Gastroesophageal sphincter (tissue), 4 donors: ENCODE measurements at regions not wholly inside any gene's neighbourhood (a gene's known extent, or its start where the extent isn't known, plus 50 kb on each side); places are given as distances from the start of the nearest gene placed in this dataset.
"Not testable (repeated sequence)": the region's sequence is repeated elsewhere in the genome, so short reads cannot be mapped to it uniquely, and the experiment has no call there.

ENCODE experiments used
- ATAC-seq: fragments of 150-250 bp; one replicate; pipeline ENCODE4 v1.9.1; 2016; ENCODE audit warnings: mild to moderate bottlenecking, moderate library complexity
- H3K27ac ChIP-seq, 4 donors: fragments of 200-600 bp; sonication (generic) in 3 of 4; 1 replicate in 3 of 4; 2 replicates in 1 of 4; pipeline ENCODE4 v1.5.1; 2016 to 2019
- H3K27me3 ChIP-seq: fragments of 200-600 bp; sonication (generic); one replicate; pipeline ENCODE4 v1.5.1; 2019
- H3K36me3 ChIP-seq, 2 donors: fragments of 200-600 bp; sonication (generic); one replicate each; pipeline ENCODE4 v1.5.1; 2019; ENCODE audit warnings: control low read depth in 1 of 2
- H3K4me1 ChIP-seq, 3 donors: fragments of 200-600 bp; sonication (generic); 1 replicate in 2 of 3; 2 replicates in 1 of 3; pipeline ENCODE4 v1.5.1; 2016 to 2019; ENCODE audit warnings: control low read depth in 2 of 3
- H3K4me3 ChIP-seq, 2 donors: fragments of 200-600 bp; sonication (generic); one replicate each; pipeline ENCODE4 v1.5.1; 2019; ENCODE audit warnings: mild to moderate bottlenecking in 1 of 2, moderate library complexity in 1 of 2
- H3K9me3 ChIP-seq, 3 donors: fragments of 200-600 bp; sonication (generic); one replicate each; pipeline ENCODE4 v1.5.1; 2017 to 2019; ENCODE audit warnings: control low read depth in 2 of 3
- EP300 ChIP-seq: sonication (generic); formaldehyde crosslinking; IDR thresholded peaks from one replicate; pipeline ENCODE4 v1.6.1; 2017; ENCODE audit warnings: antibody characterized with exemption, mild to moderate bottlenecking
- POLR2A ChIP-seq, 2 donors: fragments of 450-650 bp; IDR thresholded peaks; one replicate each; pipeline ENCODE4 v1.6.1; 2017; ENCODE audit warnings: antibody characterized with exemption in 2 of 2, mild to moderate bottlenecking in 2 of 2, moderate library complexity in 1 of 2
- POLR2AphosphoS5 ChIP-seq: sonication (generic); formaldehyde crosslinking; IDR thresholded peaks from one replicate; pipeline ENCODE4 v1.6.1; 2017; ENCODE audit warnings: antibody characterized with exemption
- WGBS, 2 donors: methylation state at CpG; one replicate each; pipeline ENCODE4 v1.1.5; 2018; ENCODE audit warnings: low coverage in 1 of 2; 5-methylcytosine and 5-hydroxymethylcytosine counted together
- TF ChIP-seq, protein P1 (sequence below), 4 experiments: fragments of 200-600 bp in 2 of 4; fragments of 450-650 bp in 2 of 4; sonication (generic) in 1 of 4; IDR thresholded peaks; one replicate each; pipeline ENCODE4 v1.5.1; 2017 to 2019; ENCODE audit warnings: antibody characterized with exemption in 4 of 4, mild to moderate bottlenecking in 2 of 4, moderate library complexity in 2 of 4

DNA sequence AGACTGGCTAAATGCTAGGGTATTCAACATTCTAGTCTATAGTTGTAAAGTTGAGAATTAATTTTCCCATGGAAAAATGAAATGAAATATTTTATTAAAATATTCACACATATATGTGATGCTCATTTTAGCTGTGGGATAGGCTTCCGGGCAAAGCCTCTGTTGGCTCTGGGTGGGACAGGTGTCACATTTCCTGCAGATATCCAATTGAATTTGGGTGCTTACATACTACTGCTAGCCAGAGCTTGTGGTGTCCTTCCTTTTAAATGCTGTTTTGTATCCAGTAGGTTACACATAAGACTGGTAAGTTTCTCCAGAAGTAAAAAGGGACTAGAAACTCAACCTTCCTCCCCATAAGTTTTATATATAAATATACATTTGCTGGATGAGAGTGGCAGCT lies 73.8 kb downstream of the RPRM start:
- Histone ChIP-seq H3K36me3 (no peaks in the 10 kb centered on the region), H3K4me3 (no peak overlapping the region), H3K27me3 (no peaks in the 10 kb centered on the region), H3K9me3 (no peaks in the 10 kb centered on the region), H3K4me1 (no peaks in the 10 kb centered on the region), H3K27ac (no peak overlapping the region)
- TF ChIP-seq POLR2A (IDR thresholded peaks at IDR 0.05) (no peak), POLR2AphosphoS5 (no peak), EP300 (no peak)
- TF ChIP-seq, protein P1, sequence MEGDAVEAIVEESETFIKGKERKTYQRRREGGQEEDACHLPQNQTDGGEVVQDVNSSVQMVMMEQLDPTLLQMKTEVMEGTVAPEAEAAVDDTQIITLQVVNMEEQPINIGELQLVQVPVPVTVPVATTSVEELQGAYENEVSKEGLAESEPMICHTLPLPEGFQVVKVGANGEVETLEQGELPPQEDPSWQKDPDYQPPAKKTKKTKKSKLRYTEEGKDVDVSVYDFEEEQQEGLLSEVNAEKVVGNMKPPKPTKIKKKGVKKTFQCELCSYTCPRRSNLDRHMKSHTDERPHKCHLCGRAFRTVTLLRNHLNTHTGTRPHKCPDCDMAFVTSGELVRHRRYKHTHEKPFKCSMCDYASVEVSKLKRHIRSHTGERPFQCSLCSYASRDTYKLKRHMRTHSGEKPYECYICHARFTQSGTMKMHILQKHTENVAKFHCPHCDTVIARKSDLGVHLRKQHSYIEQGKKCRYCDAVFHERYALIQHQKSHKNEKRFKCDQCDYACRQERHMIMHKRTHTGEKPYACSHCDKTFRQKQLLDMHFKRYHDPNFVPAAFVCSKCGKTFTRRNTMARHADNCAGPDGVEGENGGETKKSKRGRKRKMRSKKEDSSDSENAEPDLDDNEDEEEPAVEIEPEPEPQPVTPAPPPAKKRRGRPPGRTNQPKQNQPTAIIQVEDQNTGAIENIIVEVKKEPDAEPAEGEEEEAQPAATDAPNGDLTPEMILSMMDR (IDR thresholded peaks at IDR 0.05) = no peak
- no peak for ATAC-seq
- WGBS, 2 donors = 63 to 83% methylated on average over 1 of the region's 1 CpG

DNA sequence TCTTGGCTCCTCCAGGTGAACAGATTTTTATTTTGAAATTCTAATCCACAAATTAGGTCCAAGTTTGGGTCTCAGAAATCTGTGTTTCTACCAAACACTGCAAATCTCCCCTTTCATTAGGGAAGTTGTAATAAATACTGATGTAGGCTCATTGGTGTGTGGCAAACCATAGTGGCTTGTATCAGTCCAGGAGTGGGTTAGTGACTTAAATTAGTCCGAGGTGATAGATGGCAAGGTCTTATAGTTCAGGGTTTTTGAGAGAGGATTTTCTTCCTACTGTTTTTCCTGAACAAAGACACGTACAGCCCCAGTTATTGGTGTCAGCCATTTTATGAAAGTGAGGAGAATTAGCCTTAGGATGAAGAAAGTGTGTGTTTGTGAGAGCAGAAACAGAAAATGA lies 74.6 kb downstream of the RPRM start:
- Histone ChIP-seq H3K36me3 (no peaks in the 10 kb centered on the region), H3K4me1 (no peaks in the 10 kb centered on the region), H3K4me3 (no peak overlapping the region), H3K27ac (no peak overlapping the region), H3K27me3 (no peaks in the 10 kb centered on the region), H3K9me3 (no peaks in the 10 kb centered on the region)
- 76 to 94% methylated on average over 2 of the region's 2 CpGs for WGBS, 2 donors
- TF ChIP-seq POLR2A (IDR thresholded peaks at IDR 0.05) (no peak), POLR2AphosphoS5 (no peak), EP300 (no peak)
- TF ChIP-seq, protein P1 (IDR thresholded peaks at IDR 0.05) = no peak
- ATAC-seq = no peak

DNA sequence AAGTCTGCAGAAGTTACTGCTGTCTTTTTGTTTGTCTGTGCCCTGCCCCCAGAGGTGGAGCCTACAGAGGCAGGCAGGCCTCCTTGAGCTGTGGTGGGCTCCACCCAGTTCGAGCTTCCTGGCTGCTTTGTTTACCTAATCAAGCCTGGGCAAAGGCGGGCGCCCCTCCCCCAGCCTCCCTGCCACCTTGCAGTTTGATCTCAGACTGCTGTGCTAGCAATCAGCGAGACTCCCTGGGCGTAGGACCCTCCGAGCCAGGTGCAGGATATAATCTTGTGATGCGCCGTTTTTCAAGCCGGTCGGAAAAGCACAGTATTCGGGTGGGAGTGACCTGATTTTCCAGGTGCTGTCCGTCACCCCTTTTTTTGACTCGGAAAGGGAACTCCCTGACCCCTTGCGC lies 75.2 kb downstream of the RPRM start:
- H3K4me3 ChIP-seq, ATAC-seq, H3K36me3 ChIP-seq, H3K27ac ChIP-seq, H3K9me3 ChIP-seq, H3K27me3 ChIP-seq, H3K4me1 ChIP-seq: not testable (repeated sequence)
- WGBS, 2 donors = no CpG with 5 or more reads among the region's 14 CpGs

DNA sequence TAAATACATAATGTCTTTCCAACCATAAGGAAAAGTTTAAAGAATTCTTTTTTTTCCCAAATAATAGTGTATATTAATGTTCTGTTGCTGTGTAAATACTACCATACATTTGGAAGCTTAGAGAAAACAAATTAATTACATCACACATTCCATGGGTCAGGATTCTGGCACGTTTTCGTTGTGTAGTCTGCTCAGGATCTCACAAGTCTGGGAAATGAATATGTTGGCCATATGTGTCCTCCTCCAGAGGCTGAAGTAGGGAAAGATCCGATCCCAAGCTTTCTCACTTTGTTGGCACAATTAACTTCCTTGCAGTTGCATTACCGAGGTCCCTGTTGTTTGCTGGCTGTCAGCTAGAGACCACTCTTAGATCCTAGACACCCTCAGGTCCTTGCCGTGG lies 83.9 kb downstream of the RPRM start:
- H3K4me1 ChIP-seq = no peaks in the 10 kb centered on the region
- H3K36me3 ChIP-seq = no peaks in the 10 kb centered on the region
- H3K9me3 ChIP-seq = no peaks in the 10 kb centered on the region
- no peaks in the 10 kb centered on the region for H3K27me3 ChIP-seq
- TF ChIP-seq, protein P1 (IDR thresholded peaks at IDR 0.05) = no peak
- TF ChIP-seq POLR2AphosphoS5 = no peak
- no peak for TF ChIP-seq POLR2A (IDR thresholded peaks at IDR 0.05)
- TF ChIP-seq EP300 = no peak
- 59 to 64% methylated on average over 5 of the region's 5 CpGs for WGBS, 2 donors
- no peak for ATAC-seq
- no peak overlapping the region for H3K4me3 ChIP-seq
- H3K27ac ChIP-seq = no peak overlapping the region

DNA sequence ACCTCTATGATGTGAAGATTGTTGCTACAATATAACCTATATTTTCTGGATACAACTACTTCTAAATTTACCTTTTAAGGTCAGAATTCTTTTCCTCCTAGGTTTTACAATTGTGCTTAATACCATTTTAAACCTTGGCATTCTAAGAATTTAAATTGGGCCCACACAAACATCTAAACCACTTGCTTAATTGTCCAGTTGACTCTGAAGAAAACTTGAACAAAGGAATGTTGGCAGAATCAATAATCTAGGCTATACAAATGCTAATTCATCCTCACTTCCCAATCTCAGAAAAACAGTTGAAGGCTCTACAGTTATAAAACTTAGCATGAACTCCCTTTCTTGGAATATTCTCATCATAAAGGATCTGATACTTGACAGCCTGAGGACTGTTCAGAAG lies 84.3 kb downstream of the RPRM start:
- Histone ChIP-seq H3K36me3 (no peaks in the 10 kb centered on the region), H3K27ac (no peak overlapping the region), H3K4me3 (no peak overlapping the region), H3K4me1 (no peaks in the 10 kb centered on the region), H3K9me3 (no peaks in the 10 kb centered on the region), H3K27me3 (no peaks in the 10 kb centered on the region)
- no peak for ATAC-seq
- TF ChIP-seq EP300 = no peak
- TF ChIP-seq POLR2AphosphoS5 = no peak
- TF ChIP-seq, protein P1 (IDR thresholded peaks at IDR 0.05) = no peak
- no peak for TF ChIP-seq POLR2A (IDR thresholded peaks at IDR 0.05)

DNA sequence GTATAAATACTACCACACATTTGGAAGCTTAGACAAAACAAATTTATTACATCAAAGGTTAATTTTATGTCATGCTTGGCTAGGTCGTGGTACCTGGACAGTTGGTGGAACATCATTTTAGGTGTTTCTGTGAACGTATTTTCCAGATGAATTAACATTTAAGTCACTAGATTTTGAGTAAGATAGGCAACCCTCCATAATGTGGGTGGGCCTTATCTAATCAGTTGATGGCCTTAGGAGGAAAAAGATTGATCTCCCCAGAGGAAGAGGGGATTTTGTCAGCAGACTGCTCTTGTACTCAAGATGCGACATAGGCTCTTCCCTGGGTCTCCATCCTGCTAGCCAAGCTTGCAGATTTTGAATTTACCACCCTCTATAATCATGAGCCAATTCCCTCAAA lies 85.0 kb downstream of the RPRM start:
- H3K4me1 ChIP-seq = no peaks in the 10 kb centered on the region
- 69 to 74% methylated on average over 3 of the region's 3 CpGs for WGBS, 2 donors
- no peak overlapping the region for H3K27ac ChIP-seq
- H3K36me3 ChIP-seq = no peaks in the 10 kb centered on the region
- H3K4me3 ChIP-seq = no peak overlapping the region
- no peaks in the 10 kb centered on the region for H3K9me3 ChIP-seq
- H3K27me3 ChIP-seq = no peaks in the 10 kb centered on the region
- TF ChIP-seq POLR2A (IDR thresholded peaks at IDR 0.05) (no peak), EP300 (no peak), POLR2AphosphoS5 (no peak)
- TF ChIP-seq, protein P1 (IDR thresholded peaks at IDR 0.05) = no peak
- no peak for ATAC-seq
